GM19467 (cell line): ENCODE measurements at regions not wholly inside any gene's neighbourhood (a gene's known extent, or its start where the extent isn't known, plus 50 kb on each side); places are given as distances from the start of the nearest gene placed in this dataset.
A peak's percentile ranks its signal among the peaks of the same experiment; 100 is the strongest.

Experiments used
- ATAC-seq: cut with Tn5 transposase; IDR thresholded peaks from one replicate; pipeline ENCODE4 v1.9.1; 2021; ENCODE audit warnings: mild to moderate bottlenecking, moderate library complexity; ENCODE audit not compliant: unreplicated experiment

- no peak for ATAC-seq
Observed at GRCh38 chr21:39029086-39029755, 154.0 kb downstream of the PSMG1 start.

- no peak for ATAC-seq
Observed at GRCh38 chr21:39025198-39025597, 158.1 kb downstream of the PSMG1 start.

GRCh38 chr21:39024538-39024937, 158.7 kb downstream of the PSMG1 start:
- ATAC-seq: no peak

GRCh38 chr21:39022863-39023693, 160.2 kb downstream of the PSMG1 start:
- ATAC-seq: no peak

GRCh38 chr21:39022466-39022862, 160.8 kb downstream of the PSMG1 start:
- ATAC-seq: no peak

- ATAC-seq: no peak
Observed at GRCh38 chr21:39022035-39022434, 161.2 kb downstream of the PSMG1 start.

- ATAC-seq: no peak
Observed at GRCh38 chr21:39021478-39021832, 161.8 kb downstream of the PSMG1 start.

GRCh38 chr21:39020751-39021477, 162.3 kb downstream of the PSMG1 start:
- no peak for ATAC-seq

- no peak for ATAC-seq
Observed at GRCh38 chr21:39018730-39019129, 164.5 kb downstream of the PSMG1 start.

GRCh38 chr21:39016740-39017315, 166.4 kb downstream of the PSMG1 start:
- ATAC-seq: peak; percentile 90

- ATAC-seq: no peak
Observed at GRCh38 chr21:39014747-39015146, 168.5 kb downstream of the PSMG1 start.

GRCh38 chr21:39012326-39013230, 170.7 kb downstream of the PSMG1 start:
- ATAC-seq: no peak

- no peak for ATAC-seq
Observed at GRCh38 chr21:39011911-39012310, 171.3 kb downstream of the PSMG1 start.

GRCh38 chr21:39010629-39011404, 172.4 kb downstream of the PSMG1 start:
- ATAC-seq: no peak

- no peak for ATAC-seq
Observed at GRCh38 chr21:39009587-39010225, 173.5 kb downstream of the PSMG1 start.

GRCh38 chr21:39007985-39008384, 175.3 kb downstream of the PSMG1 start:
- ATAC-seq: no peak

GRCh38 chr21:39007532-39007931, 175.7 kb downstream of the PSMG1 start:
- ATAC-seq: no peak

- no peak for ATAC-seq
Observed at GRCh38 chr21:39006571-39007311, 176.5 kb downstream of the PSMG1 start.

GRCh38 chr21:39005502-39005787, 177.8 kb downstream of the PSMG1 start:
- no peak for ATAC-seq
